NCI-H446 treated with DMSO at 0.1 percent for 48 hours (cell line): ENCODE measurements at regions not wholly inside any gene's neighbourhood (a gene's known extent, or its start where the extent isn't known, plus 50 kb on each side); places are given as distances from the start of the nearest gene placed in this dataset.
"Not testable (repeated sequence)": the region's sequence is repeated elsewhere in the genome, so short reads cannot be mapped to it uniquely, and the experiment has no call there.

Experiments used
- DNase-seq: peaks from one replicate; lab custom pipeline; 2025; lab: John Stamatoyannopoulos, UW

GRCh38 chr13:110809871-110810486, 96.5 kb downstream of the ING1 start:
- no peak for DNase-seq

- DNase-seq, result no peak
Measured at GRCh38 chr13:110811008-110811720, 97.7 kb downstream of the ING1 start.

- no peak for DNase-seq
Measured at GRCh38 chr13:110811771-110812120, 98.2 kb downstream of the ING1 start.

DNA sequence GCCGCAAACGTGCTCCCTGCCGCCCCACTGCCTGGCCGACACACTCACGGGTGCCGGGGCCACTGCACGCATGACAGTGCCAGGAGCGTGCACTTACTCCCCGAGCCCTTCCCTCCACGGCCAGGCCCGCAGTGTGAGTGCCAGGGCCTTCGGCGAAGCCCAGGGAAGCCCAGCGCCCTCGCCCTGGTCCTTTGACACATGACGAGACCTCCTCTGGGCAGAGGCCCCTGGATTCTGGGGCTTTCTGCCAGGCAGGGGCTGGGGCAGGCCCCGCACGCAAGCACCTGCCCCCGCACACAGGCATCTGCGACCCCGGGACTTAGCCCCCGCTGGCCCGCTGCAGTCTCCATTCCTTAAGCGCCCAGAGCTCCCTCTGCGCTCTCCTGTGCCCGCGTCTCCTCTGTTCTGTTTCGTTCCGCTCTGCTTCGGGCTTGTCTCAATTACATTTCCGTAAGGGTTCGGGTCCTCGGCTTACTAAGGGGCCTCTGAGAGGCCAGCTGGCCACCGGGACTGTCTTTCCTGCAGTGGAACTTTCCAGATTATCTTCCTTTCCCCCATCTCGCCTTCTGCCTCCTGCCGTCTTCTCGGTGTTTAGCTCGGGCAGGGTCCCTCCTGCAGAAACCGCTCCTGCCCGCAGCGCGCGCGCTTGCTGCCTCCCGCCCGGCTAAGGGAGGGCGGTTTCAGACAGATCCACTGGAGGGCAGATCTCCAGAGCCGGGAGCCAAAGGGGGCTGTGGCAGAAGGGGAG, 98.8 kb downstream of the ING1 start:
- DNase-seq, result no peak

DNA sequence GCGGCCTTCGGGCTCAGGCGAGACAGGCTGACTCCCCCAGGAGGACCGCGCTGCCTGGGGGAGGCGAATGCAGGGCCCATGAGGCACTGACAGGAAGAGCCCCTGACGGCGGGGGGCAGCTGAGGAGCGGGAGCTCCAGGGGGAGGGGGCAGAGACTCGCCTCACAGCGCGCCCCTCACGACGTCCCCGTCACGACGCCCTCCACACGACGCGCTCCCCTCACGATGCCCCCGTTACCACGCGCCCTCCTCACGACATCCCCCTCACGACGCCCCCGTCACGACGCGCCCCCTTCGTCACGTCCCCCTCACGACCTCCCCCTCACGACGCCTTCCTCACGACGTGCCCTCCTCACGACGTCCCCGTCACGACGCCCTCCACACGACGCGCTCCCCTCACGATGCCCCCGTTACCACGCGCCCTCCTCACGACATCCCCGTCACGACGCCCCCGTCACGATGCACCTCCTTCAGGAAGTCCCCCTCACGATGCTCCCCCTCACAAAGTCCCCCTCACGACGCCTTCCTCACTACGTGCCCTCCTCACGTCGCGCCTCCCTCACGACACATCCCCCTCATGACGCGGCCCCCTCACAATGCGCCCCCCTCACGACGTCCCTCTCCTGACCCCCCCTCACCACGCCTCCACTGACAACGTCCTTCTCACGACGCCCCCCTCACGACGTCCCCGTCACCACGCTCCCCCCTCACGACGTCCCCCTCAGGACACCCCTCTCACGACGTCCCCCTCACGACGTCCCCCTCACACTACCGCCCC, 99.6 kb downstream of the ING1 start:
- DNase-seq, result no peak

DNA sequence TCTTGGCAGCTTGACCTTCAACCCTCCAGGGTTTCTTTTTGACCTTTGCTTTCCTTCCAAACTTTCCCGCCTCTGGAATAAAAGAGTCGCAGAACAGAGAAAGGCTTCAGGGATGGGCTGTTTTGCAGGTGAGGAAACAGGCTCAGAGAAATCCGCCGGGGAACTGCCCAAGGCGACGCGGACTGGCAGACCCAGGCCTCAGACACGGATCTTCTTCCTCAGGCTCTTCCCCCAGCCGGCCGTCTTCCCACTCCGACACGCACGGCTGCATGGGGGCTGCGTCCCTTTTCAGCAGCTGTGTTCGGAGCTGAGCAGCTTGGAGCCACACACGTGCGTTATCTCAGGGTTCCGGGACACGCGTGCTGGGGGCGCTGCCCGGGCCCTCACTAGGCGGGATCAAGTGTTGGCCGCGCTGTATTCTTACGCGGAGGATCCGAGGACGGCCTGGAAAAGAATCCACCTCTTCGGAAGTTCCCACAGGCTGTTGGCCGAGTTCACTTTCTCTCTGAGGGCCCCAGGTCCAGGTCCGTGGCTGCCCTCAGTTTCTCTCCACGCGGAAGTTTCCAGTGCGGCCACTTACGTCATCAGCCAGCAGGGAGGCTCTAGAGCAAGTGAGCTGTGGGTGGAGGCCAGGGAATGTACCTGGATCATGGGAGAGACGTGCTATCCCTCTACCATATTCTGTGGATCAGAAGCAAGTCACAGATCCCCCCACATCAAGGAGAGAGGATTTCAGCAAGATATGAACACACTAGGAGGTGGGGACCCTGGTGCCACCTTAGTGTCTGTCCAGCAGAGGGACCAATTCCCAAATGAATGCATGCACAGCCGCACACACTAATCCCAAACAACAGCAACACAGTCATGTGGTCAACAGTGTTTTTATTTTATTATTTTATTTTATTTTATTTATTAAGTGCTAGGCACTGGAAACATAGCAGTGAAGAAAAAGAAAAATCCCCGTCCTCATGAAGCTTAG, 100.4 kb downstream of the ING1 start:
- no peak for DNase-seq

DNA sequence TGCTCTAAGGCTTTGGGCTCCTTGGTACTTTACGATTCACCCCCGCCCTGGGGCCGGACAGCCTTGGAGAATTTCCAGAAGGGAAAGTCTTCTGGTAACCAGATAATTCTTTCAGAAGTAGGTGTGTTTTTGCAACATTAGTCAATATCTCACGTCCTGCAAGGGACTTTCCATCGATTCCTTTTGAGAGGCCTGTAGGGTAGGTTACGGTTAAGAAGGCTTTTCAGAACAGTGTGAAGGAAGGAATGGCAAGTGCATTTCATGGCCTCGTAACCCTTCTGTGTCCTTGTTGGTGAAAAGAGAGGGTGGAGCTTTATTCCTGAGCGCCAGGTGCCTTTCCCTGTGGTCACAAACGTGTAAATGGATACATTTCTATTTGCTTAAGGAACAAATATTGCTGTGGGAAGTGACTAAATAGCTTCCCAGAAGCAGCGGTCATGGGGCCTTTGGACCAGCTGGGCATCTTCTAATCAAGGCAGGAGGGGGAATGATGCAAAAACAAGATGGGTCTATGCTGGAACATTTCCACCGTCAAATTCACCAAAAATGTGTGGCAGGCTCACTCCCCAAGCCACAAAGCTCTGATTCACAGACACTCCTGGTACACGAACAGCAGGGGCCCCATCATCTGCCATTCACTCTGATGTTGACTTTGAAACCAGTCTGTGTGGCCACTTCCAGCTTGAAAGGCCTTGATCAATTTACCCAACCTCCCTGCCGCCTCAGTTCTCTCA, 99.2 kb downstream of the ANKRD10 start:
- no peak for DNase-seq

- DNase-seq, result no peak
Measured at GRCh38 chr13:110816500-110816899, 98.4 kb downstream of the ANKRD10 start.

DNA sequence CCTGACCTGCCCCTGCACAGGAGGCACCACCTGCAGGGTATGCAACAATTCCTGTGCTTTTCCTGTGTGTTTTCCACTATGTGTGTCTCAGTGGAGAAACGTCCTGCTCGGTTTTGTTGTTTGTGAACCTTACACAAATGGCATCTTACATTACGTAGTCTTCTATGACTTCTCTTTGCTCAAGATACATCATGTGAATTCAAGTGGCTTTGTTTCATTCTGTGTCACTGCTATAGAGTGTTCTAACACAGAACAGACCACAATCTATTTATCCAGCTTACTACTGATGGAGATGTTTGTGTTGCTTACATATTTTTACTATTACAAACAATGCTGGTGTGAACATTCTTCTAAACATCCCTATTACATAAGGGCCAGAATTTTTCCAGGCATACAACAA, 97.7 kb downstream of the ANKRD10 start:
- DNase-seq, result no peak

DNA sequence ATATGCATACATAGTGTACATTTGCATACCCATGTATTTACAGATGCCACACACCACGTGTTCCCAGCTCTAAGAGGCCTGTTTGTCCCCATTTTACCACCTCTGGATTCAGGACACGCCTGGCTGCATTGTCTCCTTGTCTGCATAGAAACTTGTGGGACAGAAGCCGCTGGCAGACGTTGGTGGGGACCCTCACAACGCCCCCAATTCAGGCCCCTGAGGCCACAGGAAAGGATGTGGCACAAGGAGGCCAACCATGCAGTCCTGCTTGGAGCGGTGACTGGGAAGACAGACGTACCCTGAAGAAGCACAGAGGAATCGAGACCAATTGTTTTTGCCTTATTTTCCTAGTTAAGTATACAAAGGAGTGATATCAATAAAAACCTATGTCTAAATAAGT, 96.1 kb downstream of the ANKRD10 start:
- DNase-seq, result no peak

- no peak for DNase-seq
Measured at GRCh38 chr13:110819203-110820014, 95.5 kb downstream of the ANKRD10 start.

GRCh38 chr13:110820322-110820721, 94.5 kb downstream of the ANKRD10 start:
- no peak for DNase-seq

- not testable (repeated sequence) for DNase-seq
Measured at GRCh38 chr13:110821837-110822668, 92.8 kb downstream of the ANKRD10 start.

- no peak for DNase-seq
Measured at GRCh38 chr13:110822669-110822945, 92.3 kb downstream of the ANKRD10 start.

DNA sequence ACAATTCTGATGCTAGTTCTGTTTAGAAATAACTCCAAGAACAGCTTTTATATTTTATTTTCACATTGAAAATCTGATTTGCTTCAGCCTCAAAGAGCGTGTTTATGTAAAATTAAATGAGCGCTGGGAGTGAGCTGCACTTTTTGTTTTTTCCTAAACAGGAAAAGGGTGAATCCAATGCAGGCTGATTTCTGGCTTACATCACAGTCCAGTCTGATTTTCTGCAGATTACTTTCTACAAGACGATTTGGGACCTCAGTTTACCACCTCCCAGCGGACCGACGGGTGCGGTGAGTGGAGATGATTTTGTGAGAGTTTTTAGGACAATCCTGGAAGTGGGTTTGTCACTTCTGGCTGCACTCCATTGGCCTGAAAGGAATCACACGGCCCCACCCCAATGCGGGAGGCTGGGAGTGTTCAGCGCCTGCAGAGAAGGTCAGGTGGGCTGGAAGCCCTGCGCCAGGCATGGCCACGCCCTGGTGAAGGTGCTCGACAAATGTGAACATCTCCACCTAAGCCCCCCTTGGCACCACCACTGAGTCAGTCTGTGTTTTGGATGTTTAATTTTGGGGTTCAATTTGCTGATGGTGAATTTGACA, 90.1 kb downstream of the ANKRD10 start:
- DNase-seq, result no peak

DNA sequence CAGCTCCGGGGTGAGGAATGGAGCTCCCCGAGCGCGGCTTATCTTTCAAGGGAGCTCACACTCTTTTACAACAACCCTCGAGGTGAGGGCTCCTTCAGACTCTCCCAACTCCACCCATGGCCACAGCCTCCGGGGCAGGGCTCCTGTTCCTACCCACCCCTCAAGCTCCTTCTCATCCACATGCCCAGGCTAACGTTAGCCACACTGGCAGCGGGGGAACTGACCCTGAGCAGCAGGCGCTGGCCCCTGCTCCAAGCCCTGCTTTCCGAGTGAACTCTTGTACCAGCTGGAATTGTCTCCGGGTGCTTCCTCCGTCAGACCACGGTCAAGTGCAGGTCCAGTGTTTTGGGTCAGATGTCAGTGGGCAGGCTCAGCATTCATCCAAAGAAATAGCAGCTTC, 89.4 kb downstream of the ANKRD10 start:
- DNase-seq, result no peak

DNA sequence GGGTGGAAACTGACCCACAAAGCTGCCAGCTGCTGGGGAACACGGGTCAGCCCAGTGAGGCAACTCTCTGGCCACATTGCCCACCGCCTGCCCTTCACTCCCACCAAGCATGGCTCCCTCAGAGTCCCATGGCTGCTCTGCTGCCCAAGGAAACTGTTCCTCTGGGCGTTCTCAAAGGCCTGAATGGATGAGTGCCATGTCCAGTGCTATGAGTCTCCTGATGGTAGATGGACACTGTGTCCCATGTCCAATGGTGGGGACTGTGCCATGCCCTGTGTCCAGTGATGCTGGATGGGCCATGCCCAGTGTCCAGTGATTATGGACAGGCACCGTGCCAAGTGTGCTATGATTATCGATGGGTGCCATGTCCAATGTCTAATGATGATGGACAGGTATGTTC, 88.8 kb downstream of the ANKRD10 start:
- no peak for DNase-seq

DNA sequence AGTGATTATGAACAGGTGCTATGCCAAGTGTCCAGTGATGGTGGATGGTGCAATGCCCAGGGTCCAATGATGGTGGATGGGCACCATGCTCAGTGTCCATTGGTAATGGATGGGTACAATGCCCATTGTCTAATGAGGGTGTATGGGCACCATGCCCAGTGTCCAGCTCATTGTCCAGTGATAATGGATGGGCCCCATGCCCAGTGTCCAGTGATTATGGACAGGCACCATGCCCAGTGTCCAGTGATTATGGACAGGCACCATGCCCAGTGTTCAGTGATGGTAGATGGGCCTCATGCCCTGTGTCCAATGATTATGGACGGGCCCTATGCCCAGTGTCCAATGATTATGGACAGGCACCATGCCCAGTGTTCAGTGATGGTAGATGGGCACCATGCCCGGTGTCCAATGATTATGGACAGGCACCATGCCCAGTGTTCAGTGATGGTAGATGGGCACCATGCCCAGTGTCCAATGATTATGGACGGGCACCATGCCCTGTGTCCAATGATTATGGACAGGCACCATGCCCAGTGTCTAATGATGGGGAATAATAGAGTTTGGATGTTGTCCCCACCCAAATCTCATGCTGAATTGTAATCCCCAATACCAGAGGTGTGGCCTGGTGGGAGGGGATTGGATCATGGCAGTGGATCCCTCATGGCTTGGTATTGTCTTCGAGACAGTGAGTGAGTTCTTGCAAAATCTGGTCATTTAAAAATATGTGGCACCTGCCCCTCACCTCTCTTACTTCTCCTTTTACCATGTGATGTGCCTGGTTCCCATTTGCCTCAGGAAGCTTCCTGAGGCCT, 87.8 kb downstream of the ANKRD10 start:
- DNase-seq, result peak; percentile 40
